Transverse colon (tissue), 4 donors: ENCODE measurements at regions not wholly inside any gene's neighbourhood (a gene's known extent, or its start where the extent isn't known, plus 50 kb on each side); places are given as distances from the start of the nearest gene placed in this dataset.

Experiments used
- DNase-seq: peaks from one replicate; pipeline ENCODE4 v3.0.0-alpha.2; 2019
- H3K27ac ChIP-seq, 4 donors: fragments of 200-600 bp; sonication (generic); 2 replicates each; pipeline ENCODE4 v1.5.1; 2016 to 2018; ENCODE audit warnings: inconsistent platforms in 4 of 4
- H3K27me3 ChIP-seq: fragments of 200-600 bp; sonication (generic); 2 replicates; pipeline ENCODE4 v1.5.1; 2017; ENCODE audit warnings: inconsistent platforms
- H3K36me3 ChIP-seq, 4 donors: fragments of 200-600 bp; sonication (generic); 2 replicates each; pipeline ENCODE4 v1.5.1; 2017 to 2019; ENCODE audit warnings: inconsistent platforms in 4 of 4
- H3K4me1 ChIP-seq, 4 donors: fragments of 200-600 bp; sonication (generic); 2 replicates each; pipeline ENCODE4 v1.5.1; 2017 to 2020; ENCODE audit warnings: inconsistent platforms in 4 of 4
- H3K4me3 ChIP-seq, 4 donors: fragments of 200-600 bp; sonication (generic); 1 replicate in 1 of 4; 2 replicates in 3 of 4; pipeline versions ENCODE4 v1.5.1 to v1.6.1; 2017 to 2019; ENCODE audit warnings: inconsistent platforms in 4 of 4
- H3K9me3 ChIP-seq, 2 donors: fragments of 200-600 bp; sonication (generic); 2 replicates each; pipeline ENCODE4 v1.5.1; 2017 to 2019; ENCODE audit warnings: inconsistent platforms in 2 of 2
- CTCF ChIP-seq, 5 experiments: fragments of 200-600 bp in 3 of 5; fragments of 450-650 bp in 2 of 5; sonication (generic) in 3 of 5; IDR thresholded peaks; 1 replicate in 2 of 5; 2 replicates in 3 of 5; pipeline ENCODE4 v1.5.1; 2016 to 2017; ENCODE audit warnings: antibody characterized with exemption in 5 of 5, inconsistent platforms in 3 of 5, mild to moderate bottlenecking in 2 of 5, moderate library complexity in 1 of 5
- EP300 ChIP-seq: sonication (generic); formaldehyde crosslinking; IDR thresholded peaks from one replicate; pipeline ENCODE4 v1.6.1; 2017; ENCODE audit warnings: antibody characterized with exemption, low read depth
- POLR2A ChIP-seq: fragments of 450-650 bp; IDR thresholded peaks from one replicate; pipeline ENCODE4 v1.6.1; 2016; ENCODE audit warnings: antibody characterized with exemption, mild to moderate bottlenecking, moderate library complexity
- POLR2AphosphoS5 ChIP-seq, 3 donors: sonication (generic); formaldehyde crosslinking; IDR thresholded peaks; one replicate each; pipeline ENCODE4 v1.6.1; 2016; ENCODE audit warnings: antibody characterized with exemption in 3 of 3
- WGBS, 2 donors: methylation state at CpG; one replicate each; pipeline ENCODE4 v1.1.5; 2018; ENCODE audit warnings: low coverage in 1 of 2; 5-methylcytosine and 5-hydroxymethylcytosine counted together
- in situ Hi-C, 4 donors: fragments of 200-750 bp; cut with MboI; loops; one replicate each; pipeline versions ENCODE4 v1.15.0 to v1.15.1; 2017; ENCODE audit warnings: low sequenced_read_pairs in 3 of 4, low pct_ligation_motif_present in 1 of 4, low pct_unique_long_range_greater_than_20kb in 1 of 4
- intact Hi-C: fragments of 100-400 bp; cut with DNase I; formaldehyde crosslinking; loops from one replicate; pipeline ENCODE4 v1.15.1; 2023; ENCODE audit warnings: low total_unique reads

- WGBS, 2 donors, result 80 to 81% methylated on average over 2 to 5 of the region's 5 CpGs
- intact Hi-C loops, result no loop called here
- in situ Hi-C loops, result no loop called here
- H3K36me3 ChIP-seq, result no peaks in the 10 kb centered on the region
- no peak overlapping the region for H3K27ac ChIP-seq
- H3K4me1 ChIP-seq, result no peaks in the 10 kb centered on the region
- peaks cover 2% of the 10 kb centered on the region for H3K27me3 ChIP-seq
- DNase-seq, result no peak
- no peak for TF ChIP-seq POLR2A
- TF ChIP-seq CTCF (IDR thresholded peaks at IDR 0.05), result no peak
- no peak for TF ChIP-seq POLR2AphosphoS5 (IDR thresholded peaks at IDR 0.05)
- TF ChIP-seq EP300, result no peak
- H3K9me3 ChIP-seq, result no peaks in the 10 kb centered on the region
- no peak overlapping the region for H3K4me3 ChIP-seq
Measured at GRCh38 chr22:23369054-23369685, 188.9 kb downstream of the BCR start.
